ENCODE measurements at regions not wholly inside any gene's neighbourhood (a gene's known extent, or its start where the extent isn't known, plus 50 kb on each side); places are given as distances from the start of the nearest gene placed in this dataset.

DNA sequence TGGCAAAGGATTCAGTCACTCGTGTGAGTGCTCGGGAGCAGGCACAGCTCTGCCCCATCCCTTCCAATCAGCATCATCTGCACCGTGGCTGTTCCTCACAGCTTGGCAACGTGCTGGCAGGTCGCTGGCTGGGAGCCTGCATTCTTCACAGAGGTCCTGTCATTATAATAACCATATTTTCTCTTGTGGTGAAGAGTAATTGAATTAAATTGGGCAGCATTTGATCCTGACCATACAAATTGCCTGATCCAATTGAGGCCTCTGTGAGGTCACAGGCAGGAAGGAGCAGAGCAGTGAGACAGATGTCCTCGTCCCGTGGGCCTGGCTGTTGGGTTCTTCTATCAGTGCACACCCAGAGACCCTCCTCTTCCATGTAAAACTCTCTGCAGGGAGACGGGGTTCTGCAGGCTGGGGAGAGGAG is 407.8 kb downstream of the COG6 start:
- TF ChIP-seq TAF1 (IDR thresholded peaks at IDR 0.05; ENCODE audit: borderline replicate concordance, insufficient read depth, low read length): no peak
- TF ChIP-seq, protein P1, sequence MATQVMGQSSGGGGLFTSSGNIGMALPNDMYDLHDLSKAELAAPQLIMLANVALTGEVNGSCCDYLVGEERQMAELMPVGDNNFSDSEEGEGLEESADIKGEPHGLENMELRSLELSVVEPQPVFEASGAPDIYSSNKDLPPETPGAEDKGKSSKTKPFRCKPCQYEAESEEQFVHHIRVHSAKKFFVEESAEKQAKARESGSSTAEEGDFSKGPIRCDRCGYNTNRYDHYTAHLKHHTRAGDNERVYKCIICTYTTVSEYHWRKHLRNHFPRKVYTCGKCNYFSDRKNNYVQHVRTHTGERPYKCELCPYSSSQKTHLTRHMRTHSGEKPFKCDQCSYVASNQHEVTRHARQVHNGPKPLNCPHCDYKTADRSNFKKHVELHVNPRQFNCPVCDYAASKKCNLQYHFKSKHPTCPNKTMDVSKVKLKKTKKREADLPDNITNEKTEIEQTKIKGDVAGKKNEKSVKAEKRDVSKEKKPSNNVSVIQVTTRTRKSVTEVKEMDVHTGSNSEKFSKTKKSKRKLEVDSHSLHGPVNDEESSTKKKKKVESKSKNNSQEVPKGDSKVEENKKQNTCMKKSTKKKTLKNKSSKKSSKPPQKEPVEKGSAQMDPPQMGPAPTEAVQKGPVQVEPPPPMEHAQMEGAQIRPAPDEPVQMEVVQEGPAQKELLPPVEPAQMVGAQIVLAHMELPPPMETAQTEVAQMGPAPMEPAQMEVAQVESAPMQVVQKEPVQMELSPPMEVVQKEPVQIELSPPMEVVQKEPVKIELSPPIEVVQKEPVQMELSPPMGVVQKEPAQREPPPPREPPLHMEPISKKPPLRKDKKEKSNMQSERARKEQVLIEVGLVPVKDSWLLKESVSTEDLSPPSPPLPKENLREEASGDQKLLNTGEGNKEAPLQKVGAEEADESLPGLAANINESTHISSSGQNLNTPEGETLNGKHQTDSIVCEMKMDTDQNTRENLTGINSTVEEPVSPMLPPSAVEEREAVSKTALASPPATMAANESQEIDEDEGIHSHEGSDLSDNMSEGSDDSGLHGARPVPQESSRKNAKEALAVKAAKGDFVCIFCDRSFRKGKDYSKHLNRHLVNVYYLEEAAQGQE (IDR thresholded peaks at IDR 0.05; ENCODE audit: insufficient read depth in 1 of 2, low read depth in 2 of 2, low read length in 2 of 2): no peak

All from PFSK-1 (cell line).